ENCODE measurements at regions not wholly inside any gene's neighbourhood (a gene's known extent, or its start where the extent isn't known, plus 50 kb on each side); places are given as distances from the start of the nearest gene placed in this dataset.

- no peak for TF ChIP-seq CTCF (IDR thresholded peaks at IDR 0.05)
- no peak for TF ChIP-seq POLR2A (IDR thresholded peaks at IDR 0.05)
- no peak for TF ChIP-seq POLR2AphosphoS5 (IDR thresholded peaks at IDR 0.05)
Measured at GRCh38 chr6:91877994-91878393, 1291.1 kb upstream of the MAP3K7 start.

Data from breast epithelium (tissue), 3 donors.